Adrenal gland (tissue), 5 donors: ENCODE measurements at regions not wholly inside any gene's neighbourhood (a gene's known extent, or its start where the extent isn't known, plus 50 kb on each side); places are given as distances from the start of the nearest gene placed in this dataset.
"Not testable (repeated sequence)": the region's sequence is repeated elsewhere in the genome, so short reads cannot be mapped to it uniquely, and the experiment has no call there.

Experiments used
- POLR2A ChIP-seq, 2 donors: fragments of 450-650 bp; IDR thresholded peaks; one replicate each; pipeline ENCODE4 v1.6.1; 2017; ENCODE audit warnings: antibody characterized with exemption in 2 of 2, mild to moderate bottlenecking in 2 of 2, moderate library complexity in 1 of 2
- TF ChIP-seq, protein P1 (sequence below), 6 experiments: fragments of 450-650 bp in 4 of 6; fragments of 200-600 bp in 2 of 6; sonication (generic) in 1 of 6; IDR thresholded peaks; 1 replicate in 5 of 6; 2 replicates in 1 of 6; pipeline versions ENCODE4 v1.5.1 to v1.8.0; 2016 to 2021; ENCODE audit warnings: antibody characterized with exemption in 6 of 6, mild to moderate bottlenecking in 2 of 6, moderate library complexity in 1 of 6
- donor health status: DM: no; HTN: no; CAD: no.

DNA sequence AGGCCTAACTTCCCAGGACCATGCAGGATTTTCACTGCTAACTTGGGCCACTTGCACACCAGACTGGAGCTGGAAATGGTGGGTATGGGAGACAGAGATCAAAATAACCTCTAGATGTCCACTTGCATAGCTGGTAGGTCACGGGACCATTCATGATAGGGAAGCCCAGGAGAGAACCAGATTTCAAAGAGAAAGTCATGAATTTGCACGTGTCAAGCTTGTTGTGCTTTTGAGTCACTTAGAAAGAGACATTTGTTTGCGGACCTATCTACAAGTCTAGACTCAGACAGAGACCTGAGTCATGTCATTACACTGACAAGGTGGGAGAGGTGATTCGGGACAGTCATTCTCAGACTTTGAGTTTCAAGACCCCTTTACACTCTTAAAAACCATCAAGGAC lies 704.1 kb downstream of the DTWD2 start:
- TF ChIP-seq, protein P1, sequence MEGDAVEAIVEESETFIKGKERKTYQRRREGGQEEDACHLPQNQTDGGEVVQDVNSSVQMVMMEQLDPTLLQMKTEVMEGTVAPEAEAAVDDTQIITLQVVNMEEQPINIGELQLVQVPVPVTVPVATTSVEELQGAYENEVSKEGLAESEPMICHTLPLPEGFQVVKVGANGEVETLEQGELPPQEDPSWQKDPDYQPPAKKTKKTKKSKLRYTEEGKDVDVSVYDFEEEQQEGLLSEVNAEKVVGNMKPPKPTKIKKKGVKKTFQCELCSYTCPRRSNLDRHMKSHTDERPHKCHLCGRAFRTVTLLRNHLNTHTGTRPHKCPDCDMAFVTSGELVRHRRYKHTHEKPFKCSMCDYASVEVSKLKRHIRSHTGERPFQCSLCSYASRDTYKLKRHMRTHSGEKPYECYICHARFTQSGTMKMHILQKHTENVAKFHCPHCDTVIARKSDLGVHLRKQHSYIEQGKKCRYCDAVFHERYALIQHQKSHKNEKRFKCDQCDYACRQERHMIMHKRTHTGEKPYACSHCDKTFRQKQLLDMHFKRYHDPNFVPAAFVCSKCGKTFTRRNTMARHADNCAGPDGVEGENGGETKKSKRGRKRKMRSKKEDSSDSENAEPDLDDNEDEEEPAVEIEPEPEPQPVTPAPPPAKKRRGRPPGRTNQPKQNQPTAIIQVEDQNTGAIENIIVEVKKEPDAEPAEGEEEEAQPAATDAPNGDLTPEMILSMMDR (IDR thresholded peaks at IDR 0.05): not testable (repeated sequence)
- TF ChIP-seq POLR2A (IDR thresholded peaks at IDR 0.05): not testable (repeated sequence)
